ENCODE measurements at regions not wholly inside any gene's neighbourhood (a gene's known extent, or its start where the extent isn't known, plus 50 kb on each side); places are given as distances from the start of the nearest gene placed in this dataset.

DNA sequence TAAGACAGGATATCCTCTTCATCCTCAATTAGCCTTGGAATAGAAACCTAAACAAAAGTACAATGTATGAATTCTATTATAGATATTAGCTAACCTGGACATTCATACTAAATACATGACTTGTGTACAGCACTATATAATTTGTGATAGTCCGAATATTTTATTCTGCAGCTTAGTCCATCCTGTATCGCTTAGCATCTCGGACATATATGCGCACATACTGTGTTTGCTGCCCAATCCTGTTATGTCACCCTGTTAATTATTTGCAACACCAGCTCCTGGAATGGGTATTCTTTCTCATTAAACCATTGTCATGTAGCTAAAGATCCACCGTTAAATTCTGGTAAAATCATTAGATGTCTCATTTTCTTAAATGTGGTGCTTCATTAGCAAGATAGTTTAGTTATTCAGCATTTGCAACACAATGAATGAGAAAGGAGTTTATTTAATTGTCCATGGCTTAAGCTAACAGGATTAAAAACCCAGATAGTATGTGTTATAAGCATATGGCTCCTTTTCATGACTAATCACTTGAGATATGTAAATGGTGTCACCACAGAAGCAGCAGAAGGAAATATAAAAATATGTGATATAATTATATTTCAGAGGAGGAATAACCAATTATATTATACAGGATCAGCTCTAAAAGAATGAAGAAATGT lies 156.0 kb upstream of the ARHGAP5 start:
- H3K27ac ChIP-seq (ENCODE audit: extremely low read depth, low read depth, low read length): no peak overlapping the region
- H3K9me3 ChIP-seq (ENCODE audit: control insufficient read depth, insufficient read depth, low read depth, low read length): no peaks in the 10 kb centered on the region
- CTCF ChIA-PET: no interaction called here
- no peaks in the 10 kb centered on the region for H3K36me3 ChIP-seq (ENCODE audit: control insufficient read depth in 2 of 2, insufficient read depth in 1 of 2, low read length in 2 of 2)
- TF ChIP-seq ZSCAN16 (tag by site-specific recombination; IDR thresholded peaks at IDR 0.05) (no peak), WT1 (tag by site-specific recombination; IDR thresholded peaks at IDR 0.05) (no peak)
- TF ChIP-seq, protein P1, sequence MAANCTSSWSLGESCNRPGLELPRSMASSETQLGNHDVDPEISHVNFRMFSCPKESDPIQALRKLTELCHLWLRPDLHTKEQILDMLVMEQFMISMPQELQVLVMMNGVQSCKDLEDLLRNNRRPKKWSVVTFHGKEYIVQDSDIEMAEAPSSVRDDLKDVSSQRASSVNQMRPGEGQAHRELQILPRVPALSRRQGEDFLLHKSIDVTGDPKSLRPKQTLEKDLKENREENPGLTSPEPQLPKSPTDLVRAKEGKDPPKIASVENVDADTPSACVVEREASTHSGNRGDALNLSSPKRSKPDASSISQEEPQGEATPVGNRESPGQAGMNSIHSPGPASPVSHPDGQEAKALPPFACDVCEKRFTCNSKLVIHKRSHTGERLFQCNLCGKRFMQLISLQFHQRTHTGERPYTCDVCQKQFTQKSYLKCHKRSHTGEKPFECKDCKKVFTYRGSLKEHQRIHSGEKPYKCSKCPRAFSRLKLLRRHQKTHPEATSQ (tag by site-specific recombination; IDR thresholded peaks at IDR 0.05): no peak
- H3K4me3 ChIP-seq (ENCODE audit: low read depth, low read length): no peak overlapping the region
- no peaks in the 10 kb centered on the region for H3K4me1 ChIP-seq (ENCODE audit: control insufficient read depth, insufficient read depth, low read length)
- POLR2A ChIA-PET: no interaction called here

DNA sequence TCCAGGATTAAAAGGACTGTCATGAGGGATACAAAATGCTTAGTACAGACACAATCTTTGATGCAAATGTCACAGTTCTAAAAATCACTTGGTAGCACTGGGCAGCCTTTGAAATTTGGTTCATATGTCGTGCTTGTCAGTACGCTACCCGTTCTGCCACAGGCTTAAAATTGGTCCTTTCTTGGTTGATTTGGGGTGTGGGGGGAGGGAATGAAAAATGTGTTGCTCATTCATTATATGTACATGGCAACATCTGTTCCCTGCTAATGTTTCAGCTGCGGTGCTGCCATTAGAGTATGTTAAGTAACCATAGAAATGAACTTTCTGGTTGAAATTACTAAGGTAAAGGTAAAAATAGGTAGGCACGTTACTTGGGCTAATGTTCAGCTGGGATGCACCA lies 155.4 kb upstream of the ARHGAP5 start:
- Histone ChIP-seq H3K4me1 (ENCODE audit: control insufficient read depth, insufficient read depth, low read length) (no peaks in the 10 kb centered on the region), H3K4me3 (ENCODE audit: low read depth, low read length) (no peak overlapping the region), H3K9me3 (ENCODE audit: control insufficient read depth, insufficient read depth, low read depth, low read length) (no peaks in the 10 kb centered on the region), H3K36me3 (ENCODE audit: control insufficient read depth in 2 of 2, insufficient read depth in 1 of 2, low read length in 2 of 2) (no peaks in the 10 kb centered on the region), H3K27ac (ENCODE audit: extremely low read depth, low read depth, low read length) (no peak overlapping the region)
- ChIA-PET POLR2A (no interaction called here), CTCF (no interaction called here)
- TF ChIP-seq KLF16 (tag by site-specific recombination; IDR thresholded peaks at IDR 0.05): no peak
- TF ChIP-seq ZBTB1 (tag by site-specific recombination; IDR thresholded peaks at IDR 0.05): no peak
- TF ChIP-seq ZNF585B (tag by site-specific recombination; IDR thresholded peaks at IDR 0.05): no peak

DNA sequence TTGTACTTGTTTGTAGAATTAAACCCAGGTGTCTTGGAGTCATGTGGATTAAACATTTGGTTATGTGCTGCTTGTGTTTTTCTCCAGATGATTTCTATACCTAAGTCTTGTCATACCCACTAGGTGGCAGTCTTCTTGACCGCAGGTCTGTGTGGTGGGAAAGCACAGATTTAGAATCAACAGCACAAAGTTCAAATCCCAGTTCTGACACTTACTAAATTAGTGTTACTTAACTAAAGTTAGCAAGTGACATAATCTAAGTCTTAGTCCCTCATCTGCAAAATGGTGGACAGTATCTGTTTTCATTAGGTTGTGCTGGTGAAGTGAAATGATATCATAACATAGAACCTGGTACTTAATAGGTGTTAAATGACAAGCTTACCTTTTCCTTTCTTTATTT lies 151.0 kb upstream of the ARHGAP5 start:
- H3K9me3 ChIP-seq (ENCODE audit: control insufficient read depth, insufficient read depth, low read depth, low read length): no peaks in the 10 kb centered on the region
- TF ChIP-seq ZNF654 (tag by site-specific recombination; IDR thresholded peaks at IDR 0.05; ENCODE audit: low read depth): peak; percentile 23; the same call in 1 of the 2 replicates
- TF ChIP-seq ZNF248 (tag by site-specific recombination; IDR thresholded peaks at IDR 0.05): no peak
- no peak for TF ChIP-seq ZNF623 (tag by site-specific recombination; IDR thresholded peaks at IDR 0.05)
- TF ChIP-seq GFI1B (tag by site-specific recombination; IDR thresholded peaks at IDR 0.05): peak; percentile 34; the same call in 1 of the 2 replicates
- TF ChIP-seq ZNF112 (tag by site-specific recombination; IDR thresholded peaks at IDR 0.05): no peak
- no peak for TF ChIP-seq ZNF664 (tag by site-specific recombination; IDR thresholded peaks at IDR 0.05)
- TF ChIP-seq, protein P2, sequence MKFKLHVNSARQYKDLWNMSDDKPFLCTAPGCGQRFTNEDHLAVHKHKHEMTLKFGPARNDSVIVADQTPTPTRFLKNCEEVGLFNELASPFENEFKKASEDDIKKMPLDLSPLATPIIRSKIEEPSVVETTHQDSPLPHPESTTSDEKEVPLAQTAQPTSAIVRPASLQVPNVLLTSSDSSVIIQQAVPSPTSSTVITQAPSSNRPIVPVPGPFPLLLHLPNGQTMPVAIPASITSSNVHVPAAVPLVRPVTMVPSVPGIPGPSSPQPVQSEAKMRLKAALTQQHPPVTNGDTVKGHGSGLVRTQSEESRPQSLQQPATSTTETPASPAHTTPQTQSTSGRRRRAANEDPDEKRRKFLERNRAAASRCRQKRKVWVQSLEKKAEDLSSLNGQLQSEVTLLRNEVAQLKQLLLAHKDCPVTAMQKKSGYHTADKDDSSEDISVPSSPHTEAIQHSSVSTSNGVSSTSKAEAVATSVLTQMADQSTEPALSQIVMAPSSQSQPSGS (tag by site-specific recombination; IDR thresholded peaks at IDR 0.05; ENCODE audit: low read depth): peak; percentile 40; the same call in 1 of the 2 replicates
- TF ChIP-seq ZNF792 (tag by site-specific recombination; IDR thresholded peaks at IDR 0.05): no peak
- TF ChIP-seq KLF7 (tag by site-specific recombination; IDR thresholded peaks at IDR 0.05; ENCODE audit: borderline replicate concordance): no peak
- no peak for TF ChIP-seq ZNF701 (tag by site-specific recombination; IDR thresholded peaks at IDR 0.05)
- no peak overlapping the region for H3K27ac ChIP-seq (ENCODE audit: extremely low read depth, low read depth, low read length)
- H3K4me3 ChIP-seq (ENCODE audit: low read depth, low read length): no peak overlapping the region
- no peaks in the 10 kb centered on the region for H3K36me3 ChIP-seq (ENCODE audit: control insufficient read depth in 2 of 2, insufficient read depth in 1 of 2, low read length in 2 of 2)
- ChIA-PET CTCF (interaction anchor here (0.5 to 4.5 kb wide), 27 partner anchors 9 to 1036 kb away, joined by 3 to 38 read pairs (median 4); partner anchors contain the start of gene AKAP6), POLR2A (interaction anchor here (1.5 kb wide), 1 partner anchor 150 kb away, joined by 11 read pairs; the partner anchor contains the start of gene ARHGAP5)
- peaks cover 9% of the 10 kb centered on the region for H3K4me1 ChIP-seq (ENCODE audit: control insufficient read depth, insufficient read depth, low read length)

Measured in HEK293 (cell line).